ENCODE measurements at regions not wholly inside any gene's neighbourhood (a gene's known extent, or its start where the extent isn't known, plus 50 kb on each side); places are given as distances from the start of the nearest gene placed in this dataset.

GRCh38 chr5:25459082-25459481 lies 814.3 kb upstream of the CDH10 start:
- H3K9ac ChIP-seq (ENCODE audit: low read length in 3 of 3), result no peak overlapping the region
- FAIRE-seq (no peak), DNase-seq (no peak)
- H3K9me3 ChIP-seq (ENCODE audit: control insufficient read depth in 2 of 3, insufficient read depth in 1 of 3, low read length in 3 of 3), result no peaks in the 10 kb centered on the region
- no peaks in the 10 kb centered on the region for H3K27me3 ChIP-seq (ENCODE audit: control insufficient read depth, insufficient read depth, low read length)
- intact Hi-C loops (cut with DNase I), result no loop called here
- no peaks in the 10 kb centered on the region for H3K36me3 ChIP-seq (ENCODE audit: control insufficient read depth in 2 of 3, insufficient read depth in 3 of 3, low read length in 3 of 3)
- TF ChIP-seq CTCF (IDR thresholded peaks at IDR 0.05; ENCODE audit: borderline replicate concordance, extremely low read depth, insufficient read depth), result no peak
- no peaks in the 10 kb centered on the region for H3K4me1 ChIP-seq (ENCODE audit: control insufficient read depth in 2 of 3, insufficient read depth in 2 of 3, low read depth in 1 of 3, low read length in 3 of 3)
- no peak overlapping the region for H3K27ac ChIP-seq (ENCODE audit: low read depth in 2 of 2, low read length in 2 of 2)
- H3K4me3 ChIP-seq (ENCODE audit: low read length in 3 of 3), result no peak overlapping the region

- no peak for FAIRE-seq
- intact Hi-C loops (cut with DNase I), result no loop called here
- H3K9me3 ChIP-seq (ENCODE audit: control insufficient read depth in 2 of 3, insufficient read depth in 1 of 3, low read length in 3 of 3), result no peaks in the 10 kb centered on the region
- H3K27ac ChIP-seq (ENCODE audit: low read depth in 2 of 2, low read length in 2 of 2), result no peak overlapping the region
- no peaks in the 10 kb centered on the region for H3K36me3 ChIP-seq (ENCODE audit: control insufficient read depth in 2 of 3, insufficient read depth in 3 of 3, low read length in 3 of 3)
- no peaks in the 10 kb centered on the region for H3K27me3 ChIP-seq (ENCODE audit: control insufficient read depth, insufficient read depth, low read length)
- DNase-seq, result peak in 1 of 5 donors; percentile 14
- TF ChIP-seq CTCF (IDR thresholded peaks at IDR 0.05; ENCODE audit: borderline replicate concordance, extremely low read depth, insufficient read depth), result no peak
- no peak overlapping the region for H3K4me3 ChIP-seq (ENCODE audit: low read length in 3 of 3)
- H3K9ac ChIP-seq (ENCODE audit: low read length in 3 of 3), result no peak overlapping the region
- H3K4me1 ChIP-seq (ENCODE audit: control insufficient read depth in 2 of 3, insufficient read depth in 2 of 3, low read depth in 1 of 3, low read length in 3 of 3), result no peaks in the 10 kb centered on the region
These were observed 813.9 kb upstream of the CDH10 start for GRCh38 chr5:25458628-25459027.

GRCh38 chr5:25453500-25453899 lies 808.7 kb upstream of the CDH10 start:
- TF ChIP-seq CTCF (IDR thresholded peaks at IDR 0.05; ENCODE audit: borderline replicate concordance, extremely low read depth, insufficient read depth), result no peak
- no peak overlapping the region for H3K4me3 ChIP-seq (ENCODE audit: low read length in 3 of 3)
- intact Hi-C loops (cut with DNase I), result no loop called here
- no peaks in the 10 kb centered on the region for H3K9me3 ChIP-seq (ENCODE audit: control insufficient read depth in 2 of 3, insufficient read depth in 1 of 3, low read length in 3 of 3)
- no peak for FAIRE-seq
- no peak for DNase-seq
- H3K36me3 ChIP-seq (ENCODE audit: control insufficient read depth in 2 of 3, insufficient read depth in 3 of 3, low read length in 3 of 3), result no peaks in the 10 kb centered on the region
- no peak overlapping the region for H3K27ac ChIP-seq (ENCODE audit: low read depth in 2 of 2, low read length in 2 of 2)
- H3K9ac ChIP-seq (ENCODE audit: low read length in 3 of 3), result no peak overlapping the region
- H3K4me1 ChIP-seq (ENCODE audit: control insufficient read depth in 2 of 3, insufficient read depth in 2 of 3, low read depth in 1 of 3, low read length in 3 of 3), result no peaks in the 10 kb centered on the region
- no peaks in the 10 kb centered on the region for H3K27me3 ChIP-seq (ENCODE audit: control insufficient read depth, insufficient read depth, low read length)

GRCh38 chr5:25451294-25451693 lies 806.5 kb upstream of the CDH10 start:
- FAIRE-seq (no peak), DNase-seq (no peak)
- Histone ChIP-seq H3K27me3 (ENCODE audit: control insufficient read depth, insufficient read depth, low read length) (no peaks in the 10 kb centered on the region), H3K36me3 (ENCODE audit: control insufficient read depth in 2 of 3, insufficient read depth in 3 of 3, low read length in 3 of 3) (no peaks in the 10 kb centered on the region), H3K9ac (ENCODE audit: low read length in 3 of 3) (no peak overlapping the region), H3K4me3 (ENCODE audit: low read length in 3 of 3) (no peak overlapping the region), H3K27ac (ENCODE audit: low read depth in 2 of 2, low read length in 2 of 2) (no peak overlapping the region), H3K9me3 (ENCODE audit: control insufficient read depth in 2 of 3, insufficient read depth in 1 of 3, low read length in 3 of 3) (no peaks in the 10 kb centered on the region), H3K4me1 (ENCODE audit: control insufficient read depth in 2 of 3, insufficient read depth in 2 of 3, low read depth in 1 of 3, low read length in 3 of 3) (no peaks in the 10 kb centered on the region)
- intact Hi-C loops (cut with DNase I), result no loop called here
- no peak for TF ChIP-seq CTCF (IDR thresholded peaks at IDR 0.05; ENCODE audit: borderline replicate concordance, extremely low read depth, insufficient read depth)
